GM19397 (cell line): ENCODE measurements at regions not wholly inside any gene's neighbourhood (a gene's known extent, or its start where the extent isn't known, plus 50 kb on each side); places are given as distances from the start of the nearest gene placed in this dataset.
"Not testable (repeated sequence)": the region's sequence is repeated elsewhere in the genome, so short reads cannot be mapped to it uniquely, and the experiment has no call there.

Experiments
- ATAC-seq: cut with Tn5 transposase; IDR thresholded peaks from one replicate; pipeline ENCODE4 v1.9.1; 2021; ENCODE audit warnings: mild to moderate bottlenecking, moderate library complexity; ENCODE audit not compliant: unreplicated experiment

DNA sequence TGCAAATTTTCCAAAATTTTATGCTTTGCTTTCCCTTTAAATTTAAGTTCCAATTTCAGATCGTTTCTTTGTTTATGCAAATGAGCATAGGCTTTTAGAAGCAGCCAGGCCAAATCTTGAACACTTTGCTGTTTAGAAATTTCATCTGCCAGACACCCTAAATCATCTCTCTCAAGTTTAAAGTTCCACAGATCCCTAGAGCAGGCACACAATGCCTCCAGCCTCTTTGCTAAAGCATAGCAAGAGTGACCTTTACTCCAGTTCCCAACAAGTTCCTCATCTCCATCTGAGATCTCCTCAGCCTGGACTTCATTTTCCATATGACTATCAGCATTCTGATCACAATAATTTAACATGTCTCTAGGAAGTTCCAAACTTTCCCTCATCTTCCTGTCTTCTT is 254.5 kb downstream of the DLL1 start:
- ATAC-seq, result not testable (repeated sequence)

DNA sequence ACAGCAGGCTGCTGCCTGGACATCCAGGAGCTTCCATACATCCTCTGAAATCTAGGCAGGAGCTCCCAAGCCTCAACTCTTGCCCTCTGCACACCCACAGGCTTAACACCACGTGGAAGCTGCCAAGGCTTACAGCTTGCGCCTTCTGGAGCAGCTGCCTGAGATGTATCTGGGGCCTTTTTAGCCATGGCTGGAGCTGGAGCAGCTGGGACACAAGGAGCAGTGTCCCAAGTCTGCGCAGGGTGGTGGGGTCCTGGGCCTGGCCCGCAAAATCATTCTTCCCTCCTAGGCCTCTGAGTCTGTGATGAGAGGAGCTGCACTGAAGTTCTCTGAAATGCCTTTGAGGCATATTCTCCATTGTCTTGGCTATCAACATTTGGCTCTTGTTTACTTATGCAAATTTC is 255.0 kb downstream of the DLL1 start:
- ATAC-seq, result no peak

DNA sequence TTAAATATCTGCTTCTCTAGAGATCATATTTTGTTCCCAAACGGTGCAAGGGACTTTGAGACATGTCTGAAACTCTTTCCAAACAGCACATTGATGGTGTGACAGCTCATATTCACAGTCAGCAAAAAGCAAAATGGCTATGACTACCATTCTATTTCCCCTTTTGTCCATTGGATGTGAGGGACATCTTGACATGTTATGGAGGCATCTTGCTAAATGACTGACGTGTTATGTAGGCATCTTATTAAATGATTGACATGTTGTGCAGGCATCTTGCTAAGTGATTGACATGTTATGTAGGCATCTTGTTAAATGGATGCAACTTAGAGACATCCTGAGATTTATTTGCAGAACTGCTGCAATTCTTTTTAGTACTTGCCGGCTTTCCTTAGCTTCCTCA is 255.8 kb downstream of the DLL1 start:
- ATAC-seq, result no peak

DNA sequence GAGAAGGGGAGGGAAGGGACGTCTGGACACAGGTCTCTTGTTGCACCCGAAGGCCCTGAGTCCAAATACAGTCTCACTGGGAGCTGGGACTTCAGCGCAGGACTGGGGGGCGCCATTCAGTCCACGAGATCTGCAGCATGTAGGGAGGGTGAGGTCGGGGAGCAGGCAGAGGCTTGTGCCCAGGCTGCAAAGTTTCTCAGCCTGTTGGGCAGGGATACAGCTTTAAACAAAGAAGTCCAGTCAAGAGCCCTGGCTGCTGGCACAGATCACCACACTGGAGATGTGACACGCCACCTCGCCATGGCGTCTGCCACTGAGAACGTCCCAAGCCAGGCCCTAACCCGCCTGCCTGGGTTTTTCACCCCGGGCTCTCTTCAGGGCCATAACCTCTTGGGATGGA is 256.6 kb downstream of the DLL1 start:
- ATAC-seq, result no peak

DNA sequence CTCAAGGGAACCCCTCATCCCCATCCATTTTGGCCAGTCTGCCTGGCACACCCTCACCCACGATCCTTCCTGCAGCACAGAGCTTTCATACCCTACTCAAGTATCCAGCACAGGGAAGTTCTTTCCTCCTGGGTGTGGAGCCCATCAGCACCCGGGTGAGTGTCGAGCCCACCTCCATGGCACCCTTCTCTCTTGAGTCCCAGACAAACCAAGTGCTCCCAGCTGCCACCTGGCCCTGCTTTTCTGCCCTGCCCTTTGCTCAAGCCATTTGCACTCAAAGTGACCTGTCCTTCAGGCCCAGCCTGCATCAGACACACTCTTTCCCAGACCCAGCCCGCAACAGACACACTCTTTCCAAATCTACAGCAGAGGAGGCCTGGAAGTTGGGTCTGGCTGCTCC is 257.2 kb downstream of the DLL1 start:
- no peak for ATAC-seq

DNA sequence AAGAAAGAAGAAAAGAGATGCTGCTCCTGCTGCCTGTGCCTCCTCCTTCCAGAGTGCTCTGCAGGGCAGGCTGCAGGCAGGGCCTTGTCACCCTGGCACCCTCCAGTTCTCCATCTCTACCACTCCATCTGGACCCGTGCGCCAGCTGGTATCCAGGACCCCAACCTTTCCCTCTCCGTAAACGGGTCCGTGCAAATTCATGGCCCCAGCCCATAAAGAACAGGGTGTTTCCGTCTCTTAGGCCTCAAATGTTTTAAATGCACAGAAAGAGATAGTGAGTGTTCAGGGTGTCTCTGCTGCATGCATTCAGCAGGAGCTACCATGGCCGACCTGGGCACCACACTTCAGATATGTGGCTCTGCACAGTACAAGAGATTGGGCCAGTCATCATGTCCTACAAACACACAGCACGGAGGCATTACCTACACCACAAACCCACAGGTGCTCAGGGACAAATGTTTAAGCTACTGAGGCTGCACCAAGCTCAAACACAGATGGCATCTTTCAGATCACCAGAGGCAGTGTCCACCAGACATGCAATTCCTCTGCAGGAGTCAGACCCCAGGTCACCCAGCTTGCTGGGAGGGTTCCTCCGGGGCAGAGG is 258.1 kb downstream of the DLL1 start:
- no peak for ATAC-seq

DNA sequence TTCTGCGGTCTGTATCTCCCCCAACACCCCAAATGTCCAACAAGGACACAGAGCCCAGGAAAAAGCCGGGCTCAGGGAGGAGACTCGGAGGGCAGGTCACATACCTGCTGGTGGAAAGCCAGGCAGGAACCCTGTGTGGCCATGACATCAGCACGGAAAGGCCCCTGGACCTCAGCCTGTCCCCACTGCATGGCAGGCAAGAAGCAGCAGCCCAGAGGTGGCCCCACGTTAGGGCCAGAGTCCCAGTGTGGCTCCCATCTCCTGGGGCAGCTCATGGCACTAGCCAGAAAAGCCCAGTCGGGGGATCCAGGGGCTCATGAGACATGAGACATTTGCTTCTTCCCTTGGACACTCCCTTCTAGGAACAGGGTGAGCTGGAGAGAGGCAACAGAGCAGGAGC is 258.7 kb downstream of the DLL1 start:
- no peak for ATAC-seq

DNA sequence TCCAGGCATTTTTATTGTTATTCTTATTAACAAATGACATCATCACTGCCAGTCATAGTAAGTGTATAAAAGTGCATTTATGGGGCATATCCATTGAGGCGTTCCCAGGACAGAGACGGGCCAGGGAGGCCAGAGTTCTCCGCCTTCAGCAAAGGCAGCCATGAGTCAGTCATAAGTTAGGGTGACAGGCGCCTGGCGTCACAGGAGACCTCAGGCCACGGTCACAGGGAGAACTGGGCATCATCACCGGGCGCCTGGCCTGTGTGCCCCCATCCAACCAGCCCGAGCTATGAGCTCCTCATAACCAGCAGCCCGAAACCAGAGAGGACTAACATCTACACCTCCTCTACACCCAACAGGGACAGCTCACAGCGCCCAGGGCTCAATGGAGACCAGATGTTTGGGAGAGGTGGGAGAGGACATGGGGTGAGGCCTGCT is 259.2 kb downstream of the DLL1 start:
- ATAC-seq, result no peak

DNA sequence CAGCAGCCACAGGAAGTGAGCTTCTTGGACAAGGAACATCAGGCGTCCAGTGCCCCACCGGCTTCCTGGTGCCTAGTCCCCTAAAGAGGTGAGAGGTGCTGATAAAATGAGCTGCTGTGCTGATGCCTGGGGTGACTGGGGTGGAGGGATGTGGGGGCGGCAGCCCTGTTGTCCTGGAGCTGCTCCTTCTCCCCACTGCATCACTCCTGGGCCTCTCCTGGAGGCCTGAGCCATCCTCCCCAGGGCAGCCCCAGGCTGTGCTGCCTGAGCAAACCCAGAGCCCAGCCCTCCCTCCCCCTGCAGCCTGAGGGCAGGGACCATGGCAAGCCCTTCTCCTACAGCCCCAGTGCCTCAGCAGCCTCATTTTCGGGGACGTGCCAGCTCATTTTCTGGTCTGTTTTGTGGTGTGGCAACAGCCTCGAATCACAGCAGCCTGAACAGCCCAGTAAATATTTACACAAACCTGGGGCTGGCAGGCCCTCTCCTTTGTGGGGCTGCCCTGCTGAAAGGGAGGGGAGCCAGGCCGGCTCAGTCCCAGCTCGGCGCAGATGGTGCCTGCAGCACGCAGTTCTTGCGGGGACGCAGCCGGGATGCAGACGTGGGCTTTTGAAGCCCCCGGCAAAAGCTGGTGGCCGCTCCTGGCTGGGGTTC is 259.9 kb downstream of the DLL1 start:
- no peak for ATAC-seq

DNA sequence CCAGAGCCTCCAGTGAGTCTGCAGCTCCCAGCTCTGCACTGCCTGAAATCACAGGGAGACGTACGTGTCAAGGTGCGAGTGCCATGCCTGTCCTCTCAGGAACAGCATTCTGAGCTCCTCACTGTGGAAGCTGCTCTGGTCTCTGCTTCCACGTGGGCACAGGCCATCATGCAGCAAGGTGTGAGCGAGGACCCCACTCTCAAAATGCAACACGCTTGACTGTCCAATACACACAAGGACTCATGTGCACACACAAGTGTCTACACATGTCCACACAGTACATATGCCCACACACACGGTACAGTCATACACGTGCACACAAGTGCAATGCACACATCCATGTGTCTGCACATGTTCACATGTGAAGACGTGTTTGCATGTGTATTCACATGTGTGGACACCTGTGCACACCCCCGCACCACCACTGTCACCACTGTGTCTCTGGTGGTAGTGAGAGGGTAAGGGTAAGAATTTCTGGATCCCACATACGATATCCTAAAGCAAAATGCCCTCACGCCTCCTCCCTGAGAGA is 260.5 kb downstream of the DLL1 start:
- ATAC-seq, result no peak

DNA sequence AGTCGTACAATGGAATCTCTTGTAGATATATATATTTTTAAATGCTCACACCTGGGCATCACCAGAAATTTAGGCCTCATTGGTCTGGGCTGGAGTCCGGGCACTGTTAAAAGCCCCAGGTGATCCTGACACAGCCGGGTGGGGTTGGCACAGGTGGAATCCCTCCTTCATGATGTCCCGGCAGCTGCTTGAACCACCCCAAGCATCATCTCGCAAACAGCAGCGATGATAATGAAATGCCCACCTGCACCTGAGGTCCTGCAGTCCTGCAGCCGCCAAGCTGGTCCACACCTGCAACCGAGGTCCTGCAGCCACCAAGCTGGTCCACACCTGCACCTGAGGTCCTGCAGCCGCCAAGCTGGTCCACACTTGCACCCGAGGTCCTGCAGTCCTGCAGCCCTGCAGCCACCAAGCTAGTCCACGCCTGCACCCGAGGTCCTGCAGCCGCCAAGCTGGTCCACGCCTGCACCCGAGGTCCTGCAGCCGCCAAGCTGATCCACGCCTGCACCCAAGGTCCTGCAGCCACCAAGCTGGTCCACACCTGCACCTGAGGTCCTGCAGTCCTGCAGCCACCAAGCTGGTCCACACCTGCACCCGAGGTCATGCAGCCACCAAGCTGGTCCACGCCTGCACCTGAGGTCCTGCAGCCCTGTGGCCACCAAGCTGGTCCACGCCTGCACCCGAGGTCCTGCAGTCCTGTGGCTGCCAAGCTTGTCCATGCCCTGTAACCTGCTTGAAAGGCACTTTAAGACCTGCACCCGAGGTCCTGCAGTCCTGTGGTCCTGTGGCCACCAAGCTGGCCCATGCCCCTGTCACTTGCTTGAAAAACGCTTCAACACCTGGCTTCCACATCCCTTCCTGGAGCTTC is 261.2 kb downstream of the DLL1 start:
- no peak for ATAC-seq

DNA sequence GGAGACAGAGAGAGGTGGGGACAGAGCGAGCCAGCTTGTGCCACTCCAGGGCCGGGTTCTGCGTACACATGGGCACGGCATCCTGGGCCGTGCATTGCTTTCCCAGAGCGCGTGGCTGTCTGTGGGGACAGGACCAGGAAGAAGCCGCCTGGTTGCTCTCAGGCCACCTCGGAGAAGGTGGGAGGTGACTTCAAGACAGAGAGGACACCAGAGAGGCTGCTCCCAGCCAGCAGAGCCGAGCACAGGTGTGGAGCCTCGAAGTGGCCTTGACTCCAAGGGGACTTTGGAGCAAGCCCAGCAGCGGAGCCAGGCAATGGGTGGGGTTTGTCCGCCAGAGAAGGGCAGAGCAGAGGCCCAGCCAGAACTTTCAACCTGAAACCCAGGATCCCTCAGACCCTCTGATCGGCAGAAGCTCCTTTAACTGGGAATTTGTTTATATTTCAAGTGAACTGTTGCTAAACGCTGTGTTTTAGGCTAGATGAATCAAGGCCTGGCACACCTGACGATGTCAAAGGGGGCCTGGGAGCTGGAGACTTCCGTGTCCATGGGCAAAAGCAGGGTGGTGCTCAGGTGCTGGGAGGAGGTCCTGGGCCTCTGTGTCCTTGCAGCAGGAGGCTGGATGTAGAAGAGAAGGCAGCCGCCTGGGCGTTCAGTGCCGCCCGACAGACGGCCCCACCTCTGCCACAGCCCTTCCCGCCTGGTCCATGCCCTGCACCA is 262.1 kb downstream of the DLL1 start:
- ATAC-seq, result no peak

DNA sequence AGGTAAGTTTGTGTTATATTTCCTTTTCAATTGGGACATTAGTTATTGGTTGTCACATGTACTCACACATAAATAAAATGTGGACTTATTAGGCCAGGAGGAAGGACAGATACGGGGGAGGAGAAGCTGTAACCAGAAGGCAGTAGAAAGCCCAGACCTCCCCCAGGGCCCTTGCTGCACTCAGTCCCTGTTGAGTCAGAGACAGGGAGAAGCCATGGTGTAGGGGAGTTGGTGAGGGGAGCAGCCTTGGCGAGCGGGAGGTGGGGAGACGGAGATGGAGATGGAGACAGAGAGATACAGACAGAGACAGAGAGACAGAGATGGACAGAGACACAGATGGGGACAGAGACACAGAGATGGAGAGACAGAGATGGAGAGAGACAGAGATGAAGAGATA is 263.2 kb downstream of the DLL1 start:
- ATAC-seq, result no peak

DNA sequence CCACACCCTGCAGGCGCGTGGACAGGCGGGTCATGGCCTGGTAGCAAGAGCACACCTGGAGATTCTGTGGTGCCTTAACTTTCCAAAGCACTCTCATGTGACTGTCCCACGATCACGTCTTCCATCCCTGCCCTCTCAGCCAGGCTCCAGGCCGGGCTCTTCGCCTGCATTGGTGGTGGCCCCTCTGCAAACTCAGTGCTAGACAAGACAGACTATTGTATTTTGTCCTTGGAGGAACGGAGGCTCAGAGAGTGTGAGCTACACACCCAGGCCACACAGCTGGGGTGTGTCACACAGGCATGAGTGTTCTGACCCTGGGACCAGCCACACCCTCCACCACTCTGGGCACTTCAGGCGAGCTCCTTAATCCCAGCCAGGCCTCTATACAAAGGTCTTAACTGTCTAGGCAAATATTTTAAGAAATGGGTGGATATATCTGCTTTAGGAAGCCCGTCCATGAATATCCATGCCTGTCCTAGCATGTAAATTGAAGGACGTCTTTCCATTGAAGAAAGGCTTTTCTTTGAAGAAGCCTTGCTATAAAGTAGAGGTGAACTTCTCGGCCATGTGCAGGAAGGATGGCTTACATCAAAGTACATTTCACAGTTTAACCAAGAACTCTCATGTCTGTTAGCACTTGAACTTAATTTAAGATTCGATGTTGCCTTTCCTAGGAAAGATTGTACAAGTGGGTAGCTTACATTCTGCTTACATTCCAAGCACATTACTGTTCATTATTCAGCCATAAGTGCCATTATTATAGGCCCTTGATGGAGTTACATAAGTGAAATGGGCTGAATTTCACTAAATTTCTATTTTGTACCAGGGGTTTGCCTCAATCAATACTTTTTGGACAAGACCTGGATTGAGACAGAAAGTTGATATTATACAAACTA is 263.9 kb downstream of the DLL1 start:
- no peak for ATAC-seq

DNA sequence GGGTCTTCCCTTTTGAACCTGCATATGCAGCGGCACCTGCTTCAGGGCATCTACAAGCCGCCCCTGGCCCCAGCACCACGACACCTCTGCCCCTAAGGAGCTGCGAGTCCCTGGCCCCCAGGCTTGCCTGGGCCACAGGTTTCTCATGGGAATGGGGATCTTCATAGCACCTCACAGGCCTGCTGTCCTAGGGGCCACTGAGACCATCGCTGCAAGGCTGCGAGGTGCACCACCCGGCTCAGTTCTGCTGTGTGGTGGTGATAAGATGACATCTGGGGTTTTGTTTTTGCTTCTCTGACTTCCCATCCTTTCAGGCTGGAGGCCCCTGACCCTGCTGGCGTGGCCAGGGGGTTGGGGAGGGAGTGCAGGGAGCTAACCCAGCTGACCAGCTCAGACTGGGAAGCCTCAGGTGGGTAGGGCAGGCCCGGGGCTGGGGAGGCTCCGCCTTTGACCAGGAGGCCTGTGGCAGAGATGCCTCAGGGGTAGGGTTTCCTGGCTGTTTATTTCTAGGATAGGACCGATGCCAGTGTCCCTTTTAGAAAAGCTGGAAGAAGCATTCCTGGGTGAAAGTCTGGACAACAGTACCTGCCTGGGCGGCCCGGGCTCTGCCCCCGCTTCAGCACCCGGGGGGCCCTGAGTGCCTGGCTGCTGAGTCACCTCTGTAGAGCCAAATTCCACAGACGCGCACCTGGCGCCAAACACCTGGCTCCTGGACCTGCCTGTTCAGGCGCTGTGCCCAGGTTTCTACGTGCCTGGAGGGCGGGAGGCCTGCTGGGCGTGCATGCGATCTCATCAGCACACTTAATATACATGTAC is 264.7 kb downstream of the DLL1 start:
- ATAC-seq, result no peak

DNA sequence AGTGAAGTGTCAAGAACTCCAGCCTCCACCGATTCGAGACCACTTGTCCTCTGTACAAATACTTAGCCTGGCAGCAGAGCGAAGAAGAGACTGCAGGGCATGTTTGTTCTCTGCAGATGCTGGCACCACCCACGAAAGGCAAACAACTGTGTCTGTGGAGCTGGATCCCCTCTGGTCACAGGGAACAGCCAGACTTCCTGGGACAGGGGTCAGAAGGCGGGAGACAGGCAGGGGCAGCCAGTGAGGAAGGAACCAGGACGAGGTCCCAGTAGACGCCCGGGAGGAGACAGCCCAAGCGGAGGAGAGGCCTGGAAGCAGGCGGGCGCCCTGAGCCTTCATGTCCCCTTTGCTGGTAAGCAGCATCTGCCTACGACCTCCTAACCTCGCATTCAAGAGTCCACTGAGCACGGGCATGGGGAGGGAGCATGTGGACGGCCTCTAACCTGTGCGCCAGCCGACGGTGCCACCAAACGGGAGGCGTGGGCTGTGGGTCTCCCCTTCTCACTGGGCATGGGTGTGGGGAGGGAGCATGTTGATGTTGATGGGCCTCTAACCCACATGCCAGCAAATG is 265.5 kb downstream of the DLL1 start:
- ATAC-seq, result no peak

DNA sequence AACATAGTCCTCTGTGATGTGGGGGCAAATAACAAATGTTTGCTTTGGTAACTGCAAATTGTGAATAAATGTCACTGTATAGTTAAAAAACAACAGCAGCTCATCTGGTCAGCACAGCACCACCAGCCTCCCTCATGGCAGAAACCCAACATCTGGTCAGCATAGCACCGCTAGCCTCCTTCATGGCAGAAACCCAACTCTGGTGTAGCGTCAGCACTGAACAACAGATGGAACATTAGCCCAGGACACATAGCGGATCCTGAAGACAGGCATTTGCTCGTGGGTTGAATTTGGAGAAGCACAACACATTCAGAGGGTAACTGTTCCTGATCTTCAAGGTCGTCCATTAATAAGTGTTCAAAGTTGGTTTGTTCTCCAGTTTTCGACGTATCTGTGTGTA is 265.9 kb downstream of the DLL1 start:
- ATAC-seq, result no peak

DNA sequence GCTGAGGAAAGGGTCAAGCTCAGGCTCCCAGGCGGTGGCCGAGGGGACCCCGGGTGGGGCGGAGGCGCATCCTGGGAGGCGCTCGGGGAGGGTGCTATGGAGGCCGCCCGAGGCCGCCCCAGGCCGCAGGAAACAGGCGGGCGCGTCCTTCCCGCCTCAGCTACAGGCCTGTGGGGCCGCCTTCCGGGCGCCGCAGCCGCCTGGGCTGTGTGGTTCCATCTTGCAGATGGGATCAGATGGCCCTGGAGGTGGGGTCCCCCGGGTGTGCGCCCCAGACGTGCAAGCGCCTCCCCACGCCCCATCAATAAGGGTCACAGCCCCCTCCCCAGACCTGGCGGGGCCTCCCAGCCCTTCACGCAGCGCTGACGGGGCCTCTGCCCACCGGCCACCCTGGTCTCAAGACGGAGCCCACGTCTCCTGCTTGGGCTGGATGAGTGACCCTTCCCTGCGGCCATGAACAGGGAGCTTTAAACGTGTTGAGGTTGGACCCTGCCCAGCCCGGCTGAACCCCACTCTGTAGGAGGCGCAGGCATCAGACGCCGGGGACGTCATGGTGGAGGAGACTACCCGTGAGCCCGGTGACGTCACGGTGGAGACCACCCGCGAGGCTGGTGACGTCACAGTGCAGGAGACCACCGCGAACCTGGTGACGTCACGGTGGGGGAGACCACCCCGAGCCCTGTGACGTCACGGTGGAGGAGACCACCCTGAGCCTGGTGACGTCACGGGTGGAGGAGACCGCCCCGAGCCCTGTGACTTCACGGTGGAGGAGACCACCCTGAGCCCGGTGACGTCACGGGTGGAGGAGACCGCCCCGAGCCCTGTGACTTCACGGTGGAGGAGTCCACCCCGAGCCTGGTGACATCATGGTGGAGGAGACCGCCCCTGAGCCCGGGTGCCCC is 267.0 kb downstream of the DLL1 start:
- ATAC-seq, result no peak
